Neural progenitor cell (in vitro differentiated cells): ENCODE measurements at regions not wholly inside any gene's neighbourhood (a gene's known extent, or its start where the extent isn't known, plus 50 kb on each side); places are given as distances from the start of the nearest gene placed in this dataset.

ENCODE experiments used
- DNase-seq: peaks from one replicate; pipeline ENCODE4 v3.0.0-alpha.2; 2016; ENCODE audit warnings: low spot score
- H2AFZ ChIP-seq: fragments of 200-600 bp; sonication (generic); replicated peaks from 2 replicates; pipeline ENCODE4 v1.6.1; 2016; ENCODE audit warnings: antibody characterized with exemption
- H3F3A ChIP-seq: fragments of 200-600 bp; sonication (generic); 2 replicates; pipeline ENCODE4 v1.6.1; 2016; ENCODE audit warnings: antibody characterized with exemption, low read depth
- H3K27ac ChIP-seq: fragments of 200-600 bp; sonication (generic); 2 replicates; pipeline ENCODE4 v1.5.1; 2016; ENCODE audit warnings: mild to moderate bottlenecking
- H3K27me3 ChIP-seq: fragments of 200-600 bp; sonication (generic); 2 replicates; pipeline ENCODE4 v1.6.1; 2016; ENCODE audit warnings: mild to moderate bottlenecking, moderate library complexity
- H3K36me3 ChIP-seq: fragments of 200-600 bp; sonication (generic); 2 replicates; pipeline ENCODE4 v1.5.1; 2016
- H3K4me1 ChIP-seq: fragments of 200-600 bp; sonication (generic); 2 replicates; pipeline ENCODE4 v1.6.1; 2016; ENCODE audit warnings: mixed run types
- H3K4me2 ChIP-seq: fragments of 200-600 bp; sonication (generic); 2 replicates; pipeline ENCODE4 v1.6.1; 2016
- H3K4me3 ChIP-seq: fragments of 200-600 bp; sonication (generic); 2 replicates; pipeline ENCODE4 v1.5.1; 2016
- H3K79me2 ChIP-seq: fragments of 200-600 bp; sonication (generic); 2 replicates; pipeline ENCODE4 v1.6.1; 2016; ENCODE audit warnings: low read depth
- H3K9ac ChIP-seq: fragments of 200-600 bp; sonication (generic); 2 replicates; pipeline ENCODE4 v1.6.1; 2016
- H3K9me3 ChIP-seq: fragments of 200-600 bp; sonication (generic); 2 replicates; pipeline ENCODE4 v1.5.1; 2016; ENCODE audit warnings: low read depth
- H4K20me1 ChIP-seq: fragments of 200-600 bp; sonication (generic); 2 replicates; pipeline ENCODE4 v1.6.1; 2016; ENCODE audit warnings: low read depth
- H3K27ac Mint-ChIP-seq: 3 replicates; pipeline ENCODE4 v1.8.0; 2021; ENCODE audit warnings: mixed read lengths
- H3K27me3 Mint-ChIP-seq: 2 replicates; pipeline ENCODE4 v1.8.0; 2022; ENCODE audit warnings: low read depth, mild to moderate bottlenecking, inconsistent platforms, moderate library complexity, mixed read lengths; ENCODE audit not compliant: insufficient read depth
- H3K36me3 Mint-ChIP-seq: 3 replicates; pipeline ENCODE4 v1.8.0; 2021; ENCODE audit warnings: mixed read lengths
- H3K4me1 Mint-ChIP-seq: 3 replicates; pipeline ENCODE4 v1.8.0; 2021; ENCODE audit warnings: mixed read lengths
- H3K4me3 Mint-ChIP-seq: 3 replicates; pipeline ENCODE4 v1.8.0; 2021; ENCODE audit warnings: mild to moderate bottlenecking, moderate library complexity, mixed read lengths
- H3K9me3 Mint-ChIP-seq: 3 replicates; pipeline ENCODE4 v1.8.0; 2020; ENCODE audit warnings: mixed read lengths
- CTCF ChIP-seq: fragments of 200-600 bp; sonication (generic); IDR thresholded peaks from 2 replicates; pipeline ENCODE4 v1.5.1; 2017; ENCODE audit warnings: antibody characterized with exemption, mild to moderate bottlenecking
- EZH2 ChIP-seq: fragments of 200-600 bp; sonication (generic); IDR thresholded peaks from 2 replicates; pipeline ENCODE4 v1.6.1; 2017; ENCODE audit warnings: antibody characterized with exemption, mild to moderate bottlenecking, moderate library complexity
- EZH2phosphoT487 ChIP-seq: fragments of 200-600 bp; sonication (generic); IDR thresholded peaks from 2 replicates; pipeline ENCODE4 v1.6.1; 2017; ENCODE audit warnings: antibody characterized with exemption

- Histone ChIP-seq H3K9ac (no peak overlapping the region), H3K4me1 (peaks cover 11% of the 10 kb centered on the region), H4K20me1 (no peaks in the 10 kb centered on the region), H2AFZ (no peak overlapping the region), H3F3A (peaks cover 4% of the 10 kb centered on the region), H3K27ac (no peak overlapping the region), H3K27me3 (no peaks in the 10 kb centered on the region), H3K4me3 (no peak overlapping the region), H3K79me2 (no peaks in the 10 kb centered on the region), H3K36me3 (no peaks in the 10 kb centered on the region), H3K4me2 (no peak overlapping the region), H3K9me3 (no peaks in the 10 kb centered on the region)
- Mint-ChIP-seq H3K36me3 (no peaks in the 10 kb centered on the region), H3K4me3 (no peak overlapping the region), H3K4me1 (peaks cover 25% of the 10 kb centered on the region), H3K27me3 (peaks cover 2% of the 10 kb centered on the region), H3K27ac (no peak overlapping the region), H3K9me3 (peaks cover 6% of the 10 kb centered on the region)
- no peak for TF ChIP-seq EZH2phosphoT487
- no peak for TF ChIP-seq EZH2
- TF ChIP-seq CTCF = no peak
- no peak for DNase-seq
These were observed 112.0 kb upstream of the FBXL7 start for GRCh38 chr5:15387931-15388524.

DNA sequence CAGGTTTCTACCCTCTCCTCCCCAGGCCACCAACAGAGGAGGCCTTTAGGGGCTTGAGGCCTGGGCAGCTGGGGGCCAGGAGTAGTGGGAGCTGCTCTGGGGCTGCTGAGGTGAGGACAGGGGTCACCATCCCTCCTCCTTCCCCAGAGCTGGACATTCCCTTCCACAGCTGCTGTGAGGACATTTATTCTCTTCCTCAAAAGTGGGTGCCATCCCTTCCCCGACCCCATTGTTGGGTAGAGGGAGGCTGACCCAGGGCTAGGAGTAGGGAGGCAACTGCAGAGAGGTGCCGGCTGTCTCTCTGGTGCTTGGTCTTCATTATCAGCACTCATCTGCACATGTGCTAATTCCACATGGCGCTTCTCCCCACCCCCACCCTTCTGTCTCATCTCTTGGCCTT, 113.9 kb upstream of the FBXL7 start:
- Histone ChIP-seq H3F3A (no peaks in the 10 kb centered on the region), H3K9me3 (peaks cover 5% of the 10 kb centered on the region), H3K9ac (no peak overlapping the region), H3K27ac (no peak overlapping the region), H3K4me1 (no peaks in the 10 kb centered on the region), H3K79me2 (no peaks in the 10 kb centered on the region), H4K20me1 (no peaks in the 10 kb centered on the region), H3K36me3 (no peaks in the 10 kb centered on the region), H3K27me3 (no peaks in the 10 kb centered on the region), H3K4me2 (no peak overlapping the region), H3K4me3 (no peak overlapping the region), H2AFZ (no peak overlapping the region)
- DNase-seq = no peak
- Mint-ChIP-seq H3K36me3 (no peaks in the 10 kb centered on the region), H3K4me3 (no peak overlapping the region), H3K9me3 (peaks cover 6% of the 10 kb centered on the region), H3K27ac (no peak overlapping the region), H3K27me3 (peaks cover 4% of the 10 kb centered on the region), H3K4me1 (peaks cover 19% of the 10 kb centered on the region)
- TF ChIP-seq CTCF (no peak), EZH2 (no peak), EZH2phosphoT487 (no peak)

DNA sequence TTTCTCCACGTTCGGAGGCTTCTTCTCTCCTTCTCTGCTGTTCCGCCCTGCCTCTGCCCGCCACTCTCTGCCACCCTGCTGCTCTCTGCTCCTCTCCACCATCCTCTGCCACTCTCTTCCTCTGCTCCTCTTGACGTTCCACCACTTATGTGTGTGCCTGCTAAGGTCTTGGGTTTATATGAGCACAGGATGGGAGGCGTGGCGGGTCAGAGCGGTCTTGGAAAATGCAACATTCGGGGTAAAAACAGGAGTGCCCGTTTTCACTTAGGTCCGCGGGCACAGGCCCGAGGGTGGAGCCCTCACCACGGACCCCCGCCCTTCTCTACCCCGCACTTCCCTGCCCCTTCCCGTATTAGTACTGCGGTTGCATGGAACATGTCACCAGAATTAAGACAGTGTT, 114.4 kb upstream of the FBXL7 start:
- no peaks in the 10 kb centered on the region for H3K36me3 Mint-ChIP-seq

More for the DNA sequence above, 114.4 kb upstream of the FBXL7 start:
- Histone ChIP-seq H3K9ac (no peak overlapping the region), H3K4me1 (no peaks in the 10 kb centered on the region), H2AFZ (no peak overlapping the region), H3K79me2 (no peaks in the 10 kb centered on the region), H3K36me3 (no peaks in the 10 kb centered on the region), H3K9me3 (peaks cover 5% of the 10 kb centered on the region), H3K27ac (no peak overlapping the region), H3F3A (no peaks in the 10 kb centered on the region), H3K4me2 (no peak overlapping the region), H4K20me1 (no peaks in the 10 kb centered on the region), H3K27me3 (no peaks in the 10 kb centered on the region), H3K4me3 (no peak overlapping the region)
- no peak for DNase-seq
- TF ChIP-seq EZH2phosphoT487 (no peak), CTCF (no peak), EZH2 (no peak)
- H3K27ac Mint-ChIP-seq = no peak overlapping the region
- peaks cover 6% of the 10 kb centered on the region for H3K9me3 Mint-ChIP-seq
- H3K27me3 Mint-ChIP-seq = peaks cover 4% of the 10 kb centered on the region
- peaks cover 16% of the 10 kb centered on the region for H3K4me1 Mint-ChIP-seq
- H3K4me3 Mint-ChIP-seq = no peak overlapping the region
